T-helper 1 cell treated with Interleukin-12 subunit alpha and Interleukin-12 subunit beta and Interleukin-4 antibody, amounts not matched to agents 30 ng/mL and 1 ng/mL, for 36 hours (primary cell): ENCODE measurements at regions not wholly inside any gene's neighbourhood (a gene's known extent, or its start where the extent isn't known, plus 50 kb on each side); places are given as distances from the start of the nearest gene placed in this dataset.
"Not testable (repeated sequence)": the region's sequence is repeated elsewhere in the genome, so short reads cannot be mapped to it uniquely, and the experiment has no call there.

ENCODE experiments used
- intact Hi-C: fragments of 100-400 bp; cut with micrococcal nuclease; formaldehyde crosslinking; loops from one replicate; pipeline ENCODE4 v1.15.1; 2024

GRCh38 chr1:30027247-30027646, 696.1 kb downstream of the MATN1 start:
- intact Hi-C loops: no loop called here

GRCh38 chr1:30024411-30025195, 698.8 kb downstream of the MATN1 start:
- intact Hi-C loops: no loop called here

GRCh38 chr1:30023339-30024022, 699.9 kb downstream of the MATN1 start:
- intact Hi-C loops: no loop called here

- intact Hi-C loops: no loop called here
Observed at GRCh38 chr1:30014031-30014430, 709.4 kb downstream of the MATN1 start.

GRCh38 chr1:30012455-30013440, 710.6 kb downstream of the MATN1 start:
- intact Hi-C loops: no loop called here

- intact Hi-C loops: no loop called here
Observed at GRCh38 chr1:30011970-30012369, 711.4 kb downstream of the MATN1 start.

GRCh38 chr1:30010506-30011106, 712.8 kb downstream of the MATN1 start:
- intact Hi-C loops: no loop called here

GRCh38 chr1:30009720-30010119, 713.7 kb downstream of the MATN1 start:
- intact Hi-C loops: no loop called here

GRCh38 chr1:30008998-30009657, 714.3 kb downstream of the MATN1 start:
- intact Hi-C loops: no loop called here

GRCh38 chr1:30008372-30008997, 714.9 kb downstream of the MATN1 start:
- intact Hi-C loops: no loop called here

- intact Hi-C loops: no loop called here
Observed at GRCh38 chr1:30005972-30006619, 717.3 kb downstream of the MATN1 start.

GRCh38 chr1:30001732-30002039, 721.7 kb downstream of the MATN1 start:
- intact Hi-C loops: no loop called here

- intact Hi-C loops: no loop called here
Observed at GRCh38 chr1:30001011-30001731, 722.2 kb downstream of the MATN1 start.

- intact Hi-C loops: no loop called here
Observed at GRCh38 chr1:30000266-30000665, 723.1 kb downstream of the MATN1 start.

GRCh38 chr1:29999595-29999994, 723.8 kb downstream of the MATN1 start:
- intact Hi-C loops: no loop called here

GRCh38 chr1:29998686-29999085, 724.7 kb downstream of the MATN1 start:
- intact Hi-C loops: no loop called here

GRCh38 chr1:29997818-29998217, 725.6 kb downstream of the MATN1 start:
- intact Hi-C loops: not testable (repeated sequence)

- intact Hi-C loops: no loop called here
Observed at GRCh38 chr1:29993950-29994349, 729.4 kb downstream of the MATN1 start.

GRCh38 chr1:29991815-29992214, 731.6 kb downstream of the MATN1 start:
- intact Hi-C loops: no loop called here
